ENCODE measurements at regions not wholly inside any gene's neighbourhood (a gene's known extent, or its start where the extent isn't known, plus 50 kb on each side); places are given as distances from the start of the nearest gene placed in this dataset.

- no peak for TF ChIP-seq CTCF (conservative IDR thresholded peaks at IDR 0.05 in 1 of 2, IDR thresholded peaks at IDR 0.05 in 1 of 2; ENCODE audit: low read depth in 1 of 2, low read length in 2 of 2)
- no peak for TF ChIP-seq EZH2 (IDR thresholded peaks at IDR 0.05; ENCODE audit: low read length, missing control alignments)
These were observed 685.8 kb upstream of the HS6ST1 start for GRCh38 chr2:129004485-129004884.
